DND-41 (cell line): ENCODE measurements at regions not wholly inside any gene's neighbourhood (a gene's known extent, or its start where the extent isn't known, plus 50 kb on each side); places are given as distances from the start of the nearest gene placed in this dataset.

Experiments used
- ATAC-seq: fragments of 200-7000 bp; cut with Tn5 transposase; 3 replicates; pipeline ENCODE4 v1.9.1; 2021; ENCODE audit warnings: low read depth; ENCODE audit not compliant: insufficient read depth
- DNase-seq: peaks from one replicate; pipeline ENCODE4 v3.0.0-alpha.2; 2020
- H2AFZ ChIP-seq: 2 replicates; pipeline ENCODE4 v1.6.0; 2012; ENCODE audit warnings: low read depth, low read length
- H3K27ac ChIP-seq: 2 replicates; pipeline ENCODE4 v1.5.1; 2012; ENCODE audit warnings: low read length, inconsistent platforms
- H3K27me3 ChIP-seq: fragments of 200-600 bp; sonication (generic); 2 replicates; pipeline ENCODE4 v1.6.0; 2012; ENCODE audit warnings: low read length, mild to moderate bottlenecking, inconsistent platforms; ENCODE audit not compliant: insufficient read depth, poor library complexity
- H3K36me3 ChIP-seq: 2 replicates; pipeline ENCODE4 v1.5.1; 2012; ENCODE audit warnings: low read length, inconsistent platforms; ENCODE audit not compliant: insufficient read depth
- H3K4me1 ChIP-seq: 2 replicates; pipeline ENCODE4 v1.5.1; 2012; ENCODE audit warnings: mild to moderate bottlenecking, low read length; ENCODE audit not compliant: insufficient read depth
- H3K4me2 ChIP-seq: 2 replicates; pipeline ENCODE4 v1.6.0; 2012; ENCODE audit warnings: mild to moderate bottlenecking, moderate library complexity, low read length, inconsistent platforms; ENCODE audit not compliant: insufficient read depth
- H3K4me3 ChIP-seq, 2 experiments: fragments of 200-600 bp in 1 of 2; shearing (Covaris generic) in 1 of 2; 2 replicates each; pipeline ENCODE4 v1.5.1; 2012 to 2016; ENCODE audit warnings: inconsistent platforms in 2 of 2, low read length in 2 of 2, mild to moderate bottlenecking in 2 of 2, low read depth in 1 of 2, moderate library complexity in 1 of 2
- H3K79me2 ChIP-seq: 2 replicates; pipeline ENCODE4 v1.6.0; 2012; ENCODE audit warnings: low read length, inconsistent platforms; ENCODE audit not compliant: insufficient read depth
- H3K9ac ChIP-seq: 2 replicates; pipeline ENCODE4 v1.6.0; 2012; ENCODE audit warnings: low read depth, mild to moderate bottlenecking, inconsistent platforms, low read length, moderate library complexity
- H3K9me3 ChIP-seq: 2 replicates; pipeline ENCODE4 v1.5.1; 2012; ENCODE audit warnings: low read length, moderate library complexity, mild to moderate bottlenecking, inconsistent platforms; ENCODE audit not compliant: insufficient read depth, severe bottlenecking
- H4K20me1 ChIP-seq: 2 replicates; pipeline ENCODE4 v1.6.0; 2012; ENCODE audit warnings: low read length; ENCODE audit not compliant: insufficient read depth
- CTCF ChIP-seq: IDR thresholded peaks from 2 replicates; pipeline ENCODE4 v1.5.1; 2012; ENCODE audit warnings: borderline replicate concordance, low read length, moderate library complexity, mild to moderate bottlenecking; ENCODE audit not compliant: poor library complexity, severe bottlenecking; ENCODE audit errors: extremely low read depth
- EZH2 ChIP-seq: IDR thresholded peaks from 3 replicates; pipeline ENCODE4 v1.6.1; 2012; ENCODE audit warnings: borderline replicate concordance, low read depth, mild to moderate bottlenecking, moderate library complexity, low read length, inconsistent platforms; ENCODE audit not compliant: severe bottlenecking

- H2AFZ ChIP-seq = no peak overlapping the region
- H3K79me2 ChIP-seq = no peaks in the 10 kb centered on the region
- no peak overlapping the region for H3K9ac ChIP-seq
- H3K9me3 ChIP-seq = no peaks in the 10 kb centered on the region
- H3K36me3 ChIP-seq = no peaks in the 10 kb centered on the region
- no peak overlapping the region for H3K4me3 ChIP-seq
- no peak for TF ChIP-seq CTCF
- no peak for TF ChIP-seq EZH2
- no peaks in the 10 kb centered on the region for H3K27me3 ChIP-seq
- H3K27ac ChIP-seq = no peak overlapping the region
- no peak overlapping the region for H3K4me2 ChIP-seq
- no peaks in the 10 kb centered on the region for H3K4me1 ChIP-seq
- ATAC-seq = no peak
- H4K20me1 ChIP-seq = no peaks in the 10 kb centered on the region
- DNase-seq = no peak
Measured at GRCh38 chr22:34971456-34971855, 94.5 kb upstream of the ISX start.

- Histone ChIP-seq H3K4me3 (no peak overlapping the region), H3K79me2 (no peaks in the 10 kb centered on the region), H3K4me2 (no peak overlapping the region), H3K27ac (no peak overlapping the region), H4K20me1 (no peaks in the 10 kb centered on the region), H3K36me3 (no peaks in the 10 kb centered on the region), H3K4me1 (no peaks in the 10 kb centered on the region), H3K9ac (no peak overlapping the region), H3K9me3 (no peaks in the 10 kb centered on the region), H3K27me3 (no peaks in the 10 kb centered on the region), H2AFZ (no peak overlapping the region)
- DNase-seq (no peak), ATAC-seq (no peak)
- TF ChIP-seq CTCF (no peak), EZH2 (no peak)
Measured at GRCh38 chr22:34972191-34972897, 93.6 kb upstream of the ISX start.

GRCh38 chr22:34973016-34973415, 92.9 kb upstream of the ISX start:
- Histone ChIP-seq H3K79me2 (no peaks in the 10 kb centered on the region), H3K4me3 (no peak overlapping the region), H3K9me3 (no peaks in the 10 kb centered on the region), H3K4me2 (no peak overlapping the region), H3K36me3 (no peaks in the 10 kb centered on the region), H3K9ac (no peak overlapping the region), H3K27me3 (no peaks in the 10 kb centered on the region), H2AFZ (no peak overlapping the region), H4K20me1 (no peaks in the 10 kb centered on the region), H3K27ac (no peak overlapping the region), H3K4me1 (no peaks in the 10 kb centered on the region)
- TF ChIP-seq CTCF = no peak
- no peak for TF ChIP-seq EZH2
- ATAC-seq (no peak), DNase-seq (no peak)

- Histone ChIP-seq H3K4me3 (no peak overlapping the region), H3K36me3 (no peaks in the 10 kb centered on the region), H3K9ac (no peak overlapping the region), H4K20me1 (no peaks in the 10 kb centered on the region), H3K4me2 (no peak overlapping the region), H3K79me2 (no peaks in the 10 kb centered on the region), H3K27ac (no peak overlapping the region), H3K4me1 (no peaks in the 10 kb centered on the region), H3K9me3 (no peaks in the 10 kb centered on the region), H2AFZ (no peak overlapping the region), H3K27me3 (no peaks in the 10 kb centered on the region)
- no peak for TF ChIP-seq EZH2
- TF ChIP-seq CTCF = no peak
- ATAC-seq (no peak), DNase-seq (no peak)
Measured at GRCh38 chr22:34973926-34974325, 92.0 kb upstream of the ISX start.
